Coronary artery (tissue), 2 donors: ENCODE measurements at regions not wholly inside any gene's neighbourhood (a gene's known extent, or its start where the extent isn't known, plus 50 kb on each side); places are given as distances from the start of the nearest gene placed in this dataset.

ENCODE experiments used
- DNase-seq: peaks from one replicate; pipeline ENCODE4 v3.0.0-alpha.2; 2017; ENCODE audit warnings: low spot score
- H3K27ac ChIP-seq, 2 donors: fragments of 200-600 bp; sonication (generic); one replicate each; pipeline ENCODE4 v1.5.1; 2016 to 2019
- H3K4me3 ChIP-seq: fragments of 200-600 bp; sonication (generic); 2 replicates; pipeline ENCODE4 v1.5.1; 2016; ENCODE audit warnings: mild to moderate bottlenecking, moderate library complexity
- TF ChIP-seq, protein P1 (sequence below): fragments of 200-600 bp; sonication (generic); IDR thresholded peaks from one replicate; pipeline ENCODE4 v1.5.1; 2019; ENCODE audit warnings: antibody characterized with exemption

DNA sequence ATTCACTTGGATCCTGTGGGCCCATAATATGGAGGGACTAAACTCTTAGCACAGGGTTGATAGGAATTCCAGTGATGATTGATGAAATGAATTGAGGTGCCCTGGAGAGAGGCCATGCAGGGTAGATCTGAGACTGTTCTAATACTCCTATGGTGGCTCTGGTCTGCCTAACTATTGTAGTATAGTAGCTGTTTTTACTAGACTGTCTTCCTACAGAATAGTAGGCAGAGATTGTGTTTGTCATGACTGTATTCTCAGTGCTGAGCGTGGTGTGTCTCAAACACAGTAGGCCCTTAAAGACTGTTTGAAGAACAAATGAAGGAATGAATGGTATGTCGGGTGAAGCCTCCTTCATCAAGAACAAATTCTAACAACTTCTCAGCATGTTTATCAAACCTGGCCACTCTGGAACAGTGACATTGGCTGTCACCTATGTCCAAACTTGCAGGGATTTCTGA, 107.0 kb upstream of the SESN3 start:
- Histone ChIP-seq H3K4me3 (peak overlapping the region; percentile 38), H3K27ac (peak overlapping the region; percentile 75 to 91)
- DNase-seq, result no peak
- TF ChIP-seq, protein P1, sequence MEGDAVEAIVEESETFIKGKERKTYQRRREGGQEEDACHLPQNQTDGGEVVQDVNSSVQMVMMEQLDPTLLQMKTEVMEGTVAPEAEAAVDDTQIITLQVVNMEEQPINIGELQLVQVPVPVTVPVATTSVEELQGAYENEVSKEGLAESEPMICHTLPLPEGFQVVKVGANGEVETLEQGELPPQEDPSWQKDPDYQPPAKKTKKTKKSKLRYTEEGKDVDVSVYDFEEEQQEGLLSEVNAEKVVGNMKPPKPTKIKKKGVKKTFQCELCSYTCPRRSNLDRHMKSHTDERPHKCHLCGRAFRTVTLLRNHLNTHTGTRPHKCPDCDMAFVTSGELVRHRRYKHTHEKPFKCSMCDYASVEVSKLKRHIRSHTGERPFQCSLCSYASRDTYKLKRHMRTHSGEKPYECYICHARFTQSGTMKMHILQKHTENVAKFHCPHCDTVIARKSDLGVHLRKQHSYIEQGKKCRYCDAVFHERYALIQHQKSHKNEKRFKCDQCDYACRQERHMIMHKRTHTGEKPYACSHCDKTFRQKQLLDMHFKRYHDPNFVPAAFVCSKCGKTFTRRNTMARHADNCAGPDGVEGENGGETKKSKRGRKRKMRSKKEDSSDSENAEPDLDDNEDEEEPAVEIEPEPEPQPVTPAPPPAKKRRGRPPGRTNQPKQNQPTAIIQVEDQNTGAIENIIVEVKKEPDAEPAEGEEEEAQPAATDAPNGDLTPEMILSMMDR, result no peak

DNA sequence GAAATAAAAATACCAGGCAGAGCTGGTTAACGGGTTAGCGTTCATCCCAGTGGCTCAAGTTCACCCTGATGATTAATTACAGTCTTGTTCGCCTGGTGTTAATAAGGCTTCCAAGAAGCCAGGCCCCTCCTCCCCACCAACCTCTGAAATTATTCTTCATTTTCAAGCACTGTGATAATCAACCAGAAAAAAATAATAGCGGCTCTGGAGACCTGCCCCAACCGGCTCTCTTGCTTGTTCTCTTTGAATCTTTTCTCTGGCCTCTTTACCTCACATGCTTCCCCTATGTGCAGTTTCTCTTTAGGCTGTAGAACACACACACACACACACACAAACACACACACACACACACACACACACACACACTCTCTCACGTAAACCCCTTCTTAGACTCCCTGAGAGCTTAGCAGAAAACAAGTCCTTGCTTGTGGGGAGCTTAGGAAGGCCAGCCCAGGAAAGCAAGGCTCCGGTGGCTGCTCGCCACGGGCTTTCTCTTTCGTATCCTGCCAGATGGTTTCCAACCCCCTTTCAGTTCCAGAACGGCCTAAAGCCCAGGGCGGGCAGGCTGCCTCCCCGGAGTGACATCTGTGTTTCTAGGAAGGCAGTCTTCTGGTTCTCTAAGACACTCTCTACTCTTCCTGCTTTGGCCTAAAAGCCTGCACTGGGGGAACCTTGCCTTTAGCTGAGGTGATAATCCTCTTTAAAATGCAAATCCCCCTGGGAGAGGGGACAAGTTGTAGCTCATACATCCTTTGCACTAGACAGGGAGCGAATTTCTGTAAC, 106.4 kb upstream of the SESN3 start:
- H3K27ac ChIP-seq, result peak overlapping the region; percentile 75 to 91
- TF ChIP-seq, protein P1, result no peak
- no peak for DNase-seq
- peak overlapping the region; percentile 38 for H3K4me3 ChIP-seq

DNA sequence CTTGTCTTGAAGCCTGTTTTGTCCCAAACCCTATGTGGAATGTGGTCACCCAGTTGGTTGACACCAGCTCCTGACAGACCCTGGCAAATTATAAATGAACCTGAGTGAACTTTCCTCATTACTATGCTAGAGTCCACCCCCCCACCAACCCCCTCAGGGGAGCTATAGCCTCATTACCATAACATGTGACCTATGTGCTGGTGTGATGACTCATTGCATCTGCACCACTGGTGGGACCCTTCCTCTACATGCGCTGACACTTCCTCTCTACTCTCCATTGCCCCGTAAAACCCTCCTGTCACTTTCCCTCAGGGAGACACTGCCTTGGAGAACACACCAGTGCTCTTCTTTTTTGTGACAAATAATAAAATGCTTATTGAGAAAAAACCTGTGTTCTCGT, 105.0 kb upstream of the SESN3 start:
- no peak for DNase-seq
- Histone ChIP-seq H3K4me3 (no peak overlapping the region), H3K27ac (no peak overlapping the region)
- TF ChIP-seq, protein P1, result no peak

DNA sequence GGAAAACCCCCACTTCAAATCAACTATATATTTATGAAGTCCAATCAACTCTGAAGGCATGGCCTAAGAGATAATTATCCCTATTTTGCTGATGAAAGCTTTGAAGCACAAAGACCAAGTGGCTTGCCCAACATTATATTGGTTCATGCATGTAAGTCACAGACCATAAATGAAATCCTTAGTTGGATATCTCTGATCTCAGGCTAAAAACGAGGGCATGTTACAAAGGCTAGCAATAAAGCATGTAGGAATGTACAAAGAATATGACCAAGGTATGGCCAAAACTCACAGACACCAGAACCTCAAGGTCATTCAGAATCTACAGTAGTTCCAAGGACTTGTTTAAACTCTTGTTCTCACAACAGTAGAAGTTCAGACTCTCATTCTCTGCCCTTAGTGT, 100.2 kb upstream of the SESN3 start:
- no peak for DNase-seq
- TF ChIP-seq, protein P1, result no peak
- Histone ChIP-seq H3K4me3 (no peak overlapping the region), H3K27ac (no peak overlapping the region)

DNA sequence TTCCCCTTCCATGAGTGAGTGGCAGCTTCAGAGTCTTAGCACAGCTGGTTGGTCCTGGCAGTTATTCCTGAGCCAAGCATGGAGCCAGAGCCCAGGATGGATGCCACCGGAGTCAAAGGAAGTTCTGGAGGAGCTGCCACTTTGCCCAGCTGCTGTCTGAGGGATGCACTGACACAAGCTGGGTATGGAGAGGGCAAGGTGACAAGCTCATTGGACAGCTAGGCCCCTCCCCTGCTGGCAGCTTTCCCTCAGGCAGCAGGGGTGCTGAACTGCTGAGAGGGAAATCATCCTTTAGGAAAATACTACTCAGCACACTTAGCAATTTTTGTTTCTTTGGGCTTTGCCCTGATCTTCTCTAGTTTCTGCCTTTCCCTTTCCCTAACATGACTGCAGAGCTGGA, 99.3 kb upstream of the SESN3 start:
- DNase-seq, result no peak
- H3K27ac ChIP-seq, result no peak overlapping the region
- TF ChIP-seq, protein P1, result no peak
- H3K4me3 ChIP-seq, result no peak overlapping the region

DNA sequence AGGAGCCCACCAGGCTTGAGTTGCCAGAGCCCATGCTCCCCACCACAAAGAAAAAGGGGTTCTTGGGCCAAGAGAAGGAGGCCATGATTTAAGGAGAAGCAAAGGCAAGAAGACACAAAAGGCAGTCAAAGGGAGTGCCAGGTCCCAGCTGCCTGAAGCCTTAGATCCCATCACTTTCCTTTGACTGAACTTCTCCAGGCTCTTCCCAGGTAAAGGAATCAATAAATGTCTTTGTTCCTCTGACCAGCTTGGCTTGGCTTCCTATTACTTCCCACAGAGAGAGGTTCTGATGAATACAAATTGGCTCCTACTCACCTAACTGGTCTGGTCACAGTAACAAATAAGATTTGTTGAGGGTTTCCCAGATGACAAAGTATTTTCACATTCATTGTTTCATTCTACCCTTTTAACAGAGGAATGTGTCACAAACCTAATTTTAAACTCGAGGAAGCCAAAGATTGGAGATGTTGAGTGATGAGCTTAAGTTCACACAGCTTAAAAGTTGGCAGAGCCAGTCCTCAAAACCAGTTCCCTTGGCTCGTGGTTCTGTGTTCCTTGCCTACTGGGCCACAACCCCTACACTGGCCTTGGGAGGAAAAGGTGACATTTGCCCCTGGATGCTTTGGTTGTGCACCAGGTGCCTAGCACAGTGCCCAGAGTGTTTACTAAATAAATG, 96.4 kb upstream of the SESN3 start:
- Histone ChIP-seq H3K4me3 (no peak overlapping the region), H3K27ac (no peak overlapping the region)
- TF ChIP-seq, protein P1, result no peak
- DNase-seq, result no peak
